Endothelial cell of umbilical vein (primary cell): ENCODE measurements at regions not wholly inside any gene's neighbourhood (a gene's known extent, or its start where the extent isn't known, plus 50 kb on each side); places are given as distances from the start of the nearest gene placed in this dataset.

Experiments
- BruUV-seq: library from RNA; stranded (reverse); fragments of 400-500 nt; replicated peaks from 2 replicates; lab custom pipeline; 2021; lab: Mats Ljungman, UMichigan
- CTCF ChIA-PET: fragments of 300-600, 350-600 bp; sonication (Branson Sonifier 250); formaldehyde crosslinking; loops from one replicate; lab custom pipeline; 2021; ENCODE audit warnings: antibody characterized with exemption, inconsistent platforms; lab: Charles Lee
- POLR2A ChIA-PET: fragments of 300-600, 350-600 bp; sonication (Branson Sonifier 250); formaldehyde crosslinking; loops from one replicate; lab custom pipeline; 2021; ENCODE audit warnings: antibody characterized with exemption, inconsistent platforms; lab: Charles Lee
- DNase-seq: peaks from one replicate; pipeline ENCODE4 v3.0.0-alpha.2; 2011; ENCODE audit warnings: low read depth, low spot score
- FAIRE-seq: peaks from 2 replicates; lab custom pipeline; 2011; peaks lifted over from hg19 to GRCh38; lab: Jason Lieb, UNC
- H2AFZ ChIP-seq: 2 replicates; pipeline ENCODE4 v1.6.0; 2012; ENCODE audit warnings: low read depth, low read length, control low read depth, inconsistent platforms
- H3K27ac ChIP-seq: 2 replicates; pipeline ENCODE4 v1.5.1; 2011; ENCODE audit warnings: low read depth, mild to moderate bottlenecking, control low read depth, low read length, moderate library complexity; ENCODE audit not compliant: insufficient read depth
- H3K27me3 ChIP-seq, 2 experiments: 2 replicates each; pipeline versions ENCODE4 v1.6.0 to v1.6.1; 2011; ENCODE audit warnings: low read length in 2 of 2, mixed read lengths in 1 of 2; ENCODE audit not compliant: control insufficient read depth in 2 of 2, insufficient read depth in 2 of 2
- H3K36me3 ChIP-seq, 2 experiments: 2 replicates in 1 of 2; 3 replicates in 1 of 2; pipeline ENCODE4 v1.5.1; 2011; ENCODE audit warnings: low read length in 2 of 2, mild to moderate bottlenecking in 1 of 2, moderate library complexity in 1 of 2; ENCODE audit not compliant: control insufficient read depth in 2 of 2, insufficient read depth in 2 of 2; ENCODE audit errors: extremely low read depth in 1 of 2
- H3K4me1 ChIP-seq: 3 replicates; pipeline ENCODE4 v1.5.1; 2011; ENCODE audit warnings: mild to moderate bottlenecking, low read length; ENCODE audit not compliant: control insufficient read depth, insufficient read depth; ENCODE audit errors: extremely low read depth
- H3K4me2 ChIP-seq: 2 replicates; pipeline ENCODE4 v1.6.1; 2011; ENCODE audit warnings: low read length, control low read depth, mixed read lengths; ENCODE audit not compliant: insufficient read depth
- H3K4me3 ChIP-seq, 3 experiments: fragments of 200-600 bp in 1 of 3; sonication (generic), shearing (Covaris generic) in 1 of 3; replicated peaks in 1 of 3; 2 replicates each; pipeline ENCODE4 v1.5.1; 2011 to 2016; ENCODE audit warnings: control low read depth in 3 of 3, low read length in 3 of 3, mild to moderate bottlenecking in 2 of 3, inconsistent platforms in 1 of 3, low read depth in 1 of 3, moderate library complexity in 1 of 3; ENCODE audit not compliant: insufficient read depth in 1 of 3
- H3K79me2 ChIP-seq: 2 replicates; pipeline ENCODE4 v1.6.0; 2012; ENCODE audit warnings: low read length, inconsistent platforms; ENCODE audit not compliant: control insufficient read depth, insufficient read depth
- H3K9ac ChIP-seq: replicated peaks from 2 replicates; pipeline ENCODE3; 2011; ENCODE audit warnings: low read length, control low read depth; ENCODE audit not compliant: insufficient read depth; ENCODE audit errors: extremely low read depth
- H3K9me1 ChIP-seq: replicated peaks from 3 replicates; pipeline ENCODE4 v1.6.0; 2011; ENCODE audit warnings: mild to moderate bottlenecking, low read length; ENCODE audit not compliant: control insufficient read depth, insufficient read depth; ENCODE audit errors: extremely low read depth
- H3K9me3 ChIP-seq: replicated peaks from 2 replicates; pipeline ENCODE4 v1.5.1; 2012; ENCODE audit warnings: low read length, inconsistent platforms; ENCODE audit not compliant: control insufficient read depth, insufficient read depth
- H4K20me1 ChIP-seq: replicated peaks from 2 replicates; pipeline ENCODE3; 2011; ENCODE audit warnings: mild to moderate bottlenecking, low read length; ENCODE audit not compliant: control insufficient read depth, insufficient read depth; ENCODE audit errors: extremely low read depth
- EZH2 ChIP-seq: IDR thresholded peaks from 2 replicates; pipeline ENCODE4 v1.6.1; 2012; ENCODE audit warnings: borderline replicate concordance, low read depth, mild to moderate bottlenecking, moderate library complexity, low read length, inconsistent platforms; ENCODE audit not compliant: severe bottlenecking
- FOS ChIP-seq: IDR thresholded peaks from 2 replicates; pipeline ENCODE4 v1.6.1; 2011; ENCODE audit warnings: mild to moderate bottlenecking, low read length, moderate library complexity, borderline replicate concordance; ENCODE audit not compliant: insufficient read depth
- GATA2 ChIP-seq: IDR thresholded peaks from 2 replicates; pipeline ENCODE4 v1.7.0; 2011; ENCODE audit warnings: low read depth, mild to moderate bottlenecking, moderate library complexity, mixed read lengths, low read length; ENCODE audit not compliant: insufficient read length, insufficient read depth
- JUN ChIP-seq: IDR thresholded peaks from 2 replicates; pipeline ENCODE4 v1.6.1; 2011; ENCODE audit warnings: borderline replicate concordance, low read depth; ENCODE audit not compliant: insufficient read length, insufficient read depth
- MAX ChIP-seq: IDR thresholded peaks from 2 replicates; pipeline ENCODE4 v1.6.1; 2011; ENCODE audit not compliant: insufficient read depth, insufficient read length
- MYC ChIP-seq: IDR thresholded peaks from one replicate; pipeline ENCODE4 v1.6.1; 2011; ENCODE audit warnings: mild to moderate bottlenecking, low read depth, low read length
- POLR2A ChIP-seq: IDR thresholded peaks from 2 replicates; pipeline ENCODE4 v1.6.1; 2012; ENCODE audit warnings: low read depth, mild to moderate bottlenecking, control low read depth, low read length
- POLR2AphosphoS5 ChIP-seq: IDR thresholded peaks from 2 replicates; pipeline ENCODE4 v1.6.1; 2012; ENCODE audit warnings: low read depth, mild to moderate bottlenecking, control low read depth, low read length, moderate library complexity; ENCODE audit not compliant: insufficient read depth
- dilution Hi-C: fragments of 300-500 bp; cut with MboI; formaldehyde crosslinking; loops from one replicate; pipeline ENCODE4 v1.15.0; 2019; ENCODE audit warnings: low sequenced_read_pairs; ENCODE audit not compliant: extremely low pct_ligation_motif_present
- intact Hi-C: fragments of 100-400 bp; cut with micrococcal nuclease; formaldehyde crosslinking; loops from one replicate; pipeline ENCODE4 v1.10.0; 2022
- TF ChIP-seq, protein P1 (sequence below), 2 donors: IDR thresholded peaks; 1 replicate in 1 of 2; 2 replicates in 1 of 2; pipeline ENCODE4 v1.5.1; 2011; ENCODE audit warnings: low read length in 2 of 2, mild to moderate bottlenecking in 2 of 2, moderate library complexity in 2 of 2, control low read depth in 1 of 2, inconsistent platforms in 1 of 2, low read depth in 1 of 2; ENCODE audit not compliant: insufficient read depth in 1 of 2; ENCODE audit errors: extremely low read depth in 1 of 2

GRCh38 chr2:147232225-147232669, 612.6 kb upstream of the ACVR2A start:
- H3K4me3 ChIP-seq = no peak overlapping the region
- dilution Hi-C loops = no loop called here
- H3K9me3 ChIP-seq = peaks cover 5% of the 10 kb centered on the region
- H3K4me1 ChIP-seq = no peaks in the 10 kb centered on the region
- no peaks in the 10 kb centered on the region for H3K36me3 ChIP-seq
- H3K9me1 ChIP-seq = no peaks in the 10 kb centered on the region
- ChIA-PET POLR2A (no interaction called here), CTCF (no interaction called here)
- intact Hi-C loops = no loop called here
- no peak overlapping the region for H3K9ac ChIP-seq
- BruUV-seq = no TSS peak
- no peaks in the 10 kb centered on the region for H3K27me3 ChIP-seq
- TF ChIP-seq POLR2A (no peak), EZH2 (no peak)
- H2AFZ ChIP-seq = no peak overlapping the region
- FAIRE-seq (no peak), DNase-seq (no peak)
- H3K79me2 ChIP-seq = no peaks in the 10 kb centered on the region
- H3K27ac ChIP-seq = no peak overlapping the region
- no peaks in the 10 kb centered on the region for H4K20me1 ChIP-seq
- no peak overlapping the region for H3K4me2 ChIP-seq

- Histone ChIP-seq H3K9me3 (peaks cover 5% of the 10 kb centered on the region), H2AFZ (no peak overlapping the region), H3K27me3 (no peaks in the 10 kb centered on the region), H3K9ac (no peak overlapping the region), H3K9me1 (no peaks in the 10 kb centered on the region), H3K36me3 (no peaks in the 10 kb centered on the region), H3K4me3 (no peak overlapping the region), H4K20me1 (no peaks in the 10 kb centered on the region), H3K4me1 (no peaks in the 10 kb centered on the region), H3K4me2 (no peak overlapping the region), H3K79me2 (no peaks in the 10 kb centered on the region), H3K27ac (no peak overlapping the region)
- intact Hi-C loops = no loop called here
- TF ChIP-seq MYC = no peak
- no peak for TF ChIP-seq JUN
- TF ChIP-seq, protein P1, sequence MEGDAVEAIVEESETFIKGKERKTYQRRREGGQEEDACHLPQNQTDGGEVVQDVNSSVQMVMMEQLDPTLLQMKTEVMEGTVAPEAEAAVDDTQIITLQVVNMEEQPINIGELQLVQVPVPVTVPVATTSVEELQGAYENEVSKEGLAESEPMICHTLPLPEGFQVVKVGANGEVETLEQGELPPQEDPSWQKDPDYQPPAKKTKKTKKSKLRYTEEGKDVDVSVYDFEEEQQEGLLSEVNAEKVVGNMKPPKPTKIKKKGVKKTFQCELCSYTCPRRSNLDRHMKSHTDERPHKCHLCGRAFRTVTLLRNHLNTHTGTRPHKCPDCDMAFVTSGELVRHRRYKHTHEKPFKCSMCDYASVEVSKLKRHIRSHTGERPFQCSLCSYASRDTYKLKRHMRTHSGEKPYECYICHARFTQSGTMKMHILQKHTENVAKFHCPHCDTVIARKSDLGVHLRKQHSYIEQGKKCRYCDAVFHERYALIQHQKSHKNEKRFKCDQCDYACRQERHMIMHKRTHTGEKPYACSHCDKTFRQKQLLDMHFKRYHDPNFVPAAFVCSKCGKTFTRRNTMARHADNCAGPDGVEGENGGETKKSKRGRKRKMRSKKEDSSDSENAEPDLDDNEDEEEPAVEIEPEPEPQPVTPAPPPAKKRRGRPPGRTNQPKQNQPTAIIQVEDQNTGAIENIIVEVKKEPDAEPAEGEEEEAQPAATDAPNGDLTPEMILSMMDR (IDR thresholded peaks at IDR 0.05; ENCODE audit: extremely low read depth in 1 of 2, insufficient read depth in 1 of 2, low read depth in 1 of 2, low read length in 2 of 2) = no peak
- TF ChIP-seq MAX = no peak
- no peak for TF ChIP-seq POLR2A
- no peak for TF ChIP-seq GATA2
- no peak for TF ChIP-seq POLR2AphosphoS5
- TF ChIP-seq FOS = no peak
- TF ChIP-seq EZH2 = no peak
- dilution Hi-C loops = no loop called here
- BruUV-seq = no TSS peak
- FAIRE-seq (no peak), DNase-seq (no peak)
- ChIA-PET POLR2A (no interaction called here), CTCF (no interaction called here)
These were observed 613.2 kb upstream of the ACVR2A start for GRCh38 chr2:147231607-147232006.
